ENCODE measurements at regions not wholly inside any gene's neighbourhood (a gene's known extent, or its start where the extent isn't known, plus 50 kb on each side); places are given as distances from the start of the nearest gene placed in this dataset.
"Not testable (repeated sequence)": the region's sequence is repeated elsewhere in the genome, so short reads cannot be mapped to it uniquely, and the experiment has no call there.

GRCh38 chr20:59481067-59481466, 123.3 kb upstream of the PHACTR3 start:
- H3K4me3 ChIP-seq (ENCODE audit: low read depth, low read length), result no peak overlapping the region
- no peak for TF ChIP-seq CTCF (conservative IDR thresholded peaks at IDR 0.05; ENCODE audit: low read depth, low read length)
- no peak for DNase-seq (ENCODE audit: low read depth)

GRCh38 chr20:59481477-59482018, 122.8 kb upstream of the PHACTR3 start:
- DNase-seq (ENCODE audit: low read depth), result no peak
- no peak for TF ChIP-seq CTCF (conservative IDR thresholded peaks at IDR 0.05; ENCODE audit: low read depth, low read length)

GRCh38 chr20:59482351-59483187, 121.8 kb upstream of the PHACTR3 start:
- no peak overlapping the region for H3K4me3 ChIP-seq (ENCODE audit: low read depth, low read length)
- no peak for DNase-seq (ENCODE audit: low read depth)
- no peak for TF ChIP-seq CTCF (conservative IDR thresholded peaks at IDR 0.05; ENCODE audit: low read depth, low read length)

More at GRCh38 chr20:59481477-59482018, 122.8 kb upstream of the PHACTR3 start:
- no peak overlapping the region for H3K4me3 ChIP-seq (ENCODE audit: low read depth, low read length)

GRCh38 chr20:59483481-59483880, 120.9 kb upstream of the PHACTR3 start:
- TF ChIP-seq CTCF (conservative IDR thresholded peaks at IDR 0.05; ENCODE audit: low read depth, low read length), result no peak
- no peak for DNase-seq (ENCODE audit: low read depth)
- no peak overlapping the region for H3K4me3 ChIP-seq (ENCODE audit: low read depth, low read length)

GRCh38 chr20:59484228-59484627, 120.1 kb upstream of the PHACTR3 start:
- no peak for TF ChIP-seq CTCF (conservative IDR thresholded peaks at IDR 0.05; ENCODE audit: low read depth, low read length)
- no peak overlapping the region for H3K4me3 ChIP-seq (ENCODE audit: low read depth, low read length)
- no peak for DNase-seq (ENCODE audit: low read depth)

DNA sequence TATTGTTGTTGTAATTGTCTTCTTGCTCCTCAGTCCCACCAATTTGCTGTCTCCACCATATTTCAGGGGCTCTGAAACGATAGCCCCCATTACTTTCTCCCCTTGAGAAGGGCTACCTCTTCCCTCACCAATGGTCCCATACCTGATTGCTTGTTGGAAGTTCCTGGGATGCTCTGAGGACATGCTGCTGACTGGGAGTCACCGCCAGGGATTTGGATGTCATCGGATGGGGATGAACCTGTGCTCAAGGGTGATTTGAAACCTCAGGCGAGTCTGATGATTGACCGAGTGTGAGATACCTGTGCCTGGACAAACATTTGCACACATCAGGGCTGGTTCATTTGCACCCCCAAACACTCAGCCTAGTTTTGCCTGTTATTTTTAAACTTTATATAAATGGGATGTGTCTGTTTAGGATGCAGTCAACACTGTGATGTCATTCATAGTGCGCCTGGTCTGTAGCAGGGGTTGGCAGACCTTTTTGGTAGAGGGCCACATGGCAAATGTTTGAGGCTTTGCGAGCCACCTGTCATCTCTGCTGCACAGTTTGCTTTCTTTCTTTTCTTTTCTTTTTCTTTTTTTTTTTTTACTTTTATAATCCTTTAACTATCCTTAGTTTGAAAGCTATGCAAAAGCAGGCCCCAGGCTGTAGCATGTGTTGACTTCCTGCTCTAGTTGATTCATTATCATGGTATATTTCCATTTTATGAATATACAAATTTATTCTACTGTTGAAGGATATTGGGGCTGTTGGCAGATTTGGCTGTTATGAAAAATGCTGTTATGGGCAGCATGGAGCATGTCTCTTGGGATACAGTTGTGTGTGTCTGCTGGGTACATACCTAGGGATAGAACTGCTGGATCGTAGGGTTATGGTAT, 118.5 kb upstream of the PHACTR3 start:
- DNase-seq (ENCODE audit: low read depth), result no peak
- TF ChIP-seq CTCF (conservative IDR thresholded peaks at IDR 0.05; ENCODE audit: low read depth, low read length), result no peak
- no peak overlapping the region for H3K4me3 ChIP-seq (ENCODE audit: low read depth, low read length)

- not testable (repeated sequence) for DNase-seq (ENCODE audit: low read depth); H3K4me3 ChIP-seq (ENCODE audit: low read depth, low read length)
Measured at GRCh38 chr20:59488459-59488858, 115.9 kb upstream of the PHACTR3 start.

DNA sequence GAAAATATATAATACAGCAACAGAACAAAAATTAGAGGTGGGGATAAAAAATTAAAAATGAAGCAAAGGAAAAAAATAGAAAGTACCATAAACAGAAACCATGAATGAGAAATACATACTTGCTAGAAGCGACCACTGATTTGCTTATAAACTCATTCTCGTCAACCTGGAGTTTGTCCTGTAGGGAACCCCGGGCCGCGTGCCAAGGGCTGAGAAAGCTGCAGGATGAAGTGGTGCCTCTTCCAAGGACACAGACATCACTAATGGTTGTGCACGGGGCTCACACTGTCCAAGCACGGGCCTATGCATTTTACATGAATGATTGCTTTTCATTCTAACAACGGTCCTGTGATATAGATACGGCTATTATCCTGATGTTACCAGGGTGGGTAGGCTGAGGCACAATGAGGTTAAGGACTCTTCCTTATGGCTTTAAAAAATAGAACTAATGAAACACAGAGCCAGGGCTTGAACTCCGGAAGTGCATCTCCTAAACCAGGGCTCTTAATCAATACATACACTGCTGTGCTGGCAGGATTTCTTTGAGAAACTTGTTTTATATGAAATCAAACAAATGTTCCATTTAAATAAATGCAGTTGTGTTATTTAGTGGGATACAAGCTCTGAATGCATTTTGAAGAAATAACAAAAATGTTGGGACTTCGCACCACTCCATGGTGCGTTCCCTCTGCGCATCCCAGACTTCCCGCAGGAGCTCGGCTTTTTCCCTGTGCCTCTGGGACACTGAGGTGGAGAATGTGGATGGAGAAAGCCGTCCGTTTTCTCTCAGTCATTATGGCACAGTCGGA, 113.9 kb upstream of the PHACTR3 start:
- not testable (repeated sequence) for H3K4me3 ChIP-seq (ENCODE audit: low read depth, low read length); DNase-seq (ENCODE audit: low read depth)
